ENCODE measurements at regions not wholly inside any gene's neighbourhood (a gene's known extent, or its start where the extent isn't known, plus 50 kb on each side); places are given as distances from the start of the nearest gene placed in this dataset.

DNA sequence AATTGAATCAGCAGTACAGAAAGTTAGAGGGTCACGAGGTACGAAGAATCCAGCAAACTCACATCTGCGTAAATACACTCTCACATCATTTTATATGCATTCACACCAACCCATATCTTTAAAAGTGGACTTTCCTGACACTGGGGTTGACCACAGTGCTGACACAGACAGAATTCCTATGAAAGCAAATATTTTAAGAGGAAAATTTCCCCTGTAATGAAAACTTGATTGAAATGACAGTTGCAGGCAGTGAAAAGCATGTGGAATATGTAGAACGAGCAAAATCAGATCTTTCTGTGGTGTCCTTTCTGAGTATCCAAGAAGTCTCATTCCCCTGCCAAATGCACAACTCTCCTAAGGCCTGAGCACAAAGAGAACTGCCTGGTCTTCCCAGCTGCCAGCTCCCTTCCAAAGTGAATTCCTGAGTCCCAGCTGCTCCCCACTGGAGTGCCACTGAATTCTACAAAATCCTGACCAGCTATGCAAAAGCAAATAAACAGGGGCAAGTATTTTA lies 50.5 kb upstream of the FAM9C start (continued):
- TF ChIP-seq ATF2 (tag by site-specific recombination; IDR thresholded peaks at IDR 0.05; ENCODE audit: low read depth) (no peak), ZSCAN30 (tag by site-specific recombination; IDR thresholded peaks at IDR 0.05) (no peak), REST (tag by site-specific recombination; IDR thresholded peaks at IDR 0.05) (no peak), ZNF157 (tag by site-specific recombination; IDR thresholded peaks at IDR 0.05) (no peak), ZFP69B (tag by site-specific recombination; IDR thresholded peaks at IDR 0.05) (no peak), ZFP37 (tag by site-specific recombination; IDR thresholded peaks at IDR 0.05) (no peak), ZNF530 (tag by site-specific recombination; IDR thresholded peaks at IDR 0.05; ENCODE audit: low read depth) (no peak), ZNF423 (tag by site-specific recombination; IDR thresholded peaks at IDR 0.05) (no peak), REPIN1 (tag by site-specific recombination; IDR thresholded peaks at IDR 0.05; ENCODE audit: low read depth) (no peak)
- TF ChIP-seq, protein P1, sequence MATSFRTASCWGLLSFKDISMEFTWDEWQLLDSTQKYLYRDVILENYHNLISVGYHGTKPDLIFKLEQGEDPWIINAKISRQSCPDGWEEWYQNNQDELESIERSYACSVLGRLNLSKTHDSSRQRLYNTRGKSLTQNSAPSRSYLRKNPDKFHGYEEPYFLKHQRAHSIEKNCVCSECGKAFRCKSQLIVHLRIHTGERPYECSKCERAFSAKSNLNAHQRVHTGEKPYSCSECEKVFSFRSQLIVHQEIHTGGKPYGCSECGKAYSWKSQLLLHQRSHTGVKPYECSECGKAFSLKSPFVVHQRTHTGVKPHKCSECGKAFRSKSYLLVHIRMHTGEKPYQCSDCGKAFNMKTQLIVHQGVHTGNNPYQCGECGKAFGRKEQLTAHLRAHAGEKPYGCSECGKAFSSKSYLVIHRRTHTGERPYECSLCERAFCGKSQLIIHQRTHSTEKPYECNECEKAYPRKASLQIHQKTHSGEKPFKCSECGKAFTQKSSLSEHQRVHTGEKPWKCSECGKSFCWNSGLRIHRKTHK (tag by site-specific recombination; IDR thresholded peaks at IDR 0.05): no peak

- ChIA-PET POLR2A (no interaction called here), CTCF (interaction anchor here (0.7 kb wide), 1 partner anchor 220 kb away, joined by 3 read pairs; no protein-coding TSS in a partner anchor)
- TF ChIP-seq, protein P2, sequence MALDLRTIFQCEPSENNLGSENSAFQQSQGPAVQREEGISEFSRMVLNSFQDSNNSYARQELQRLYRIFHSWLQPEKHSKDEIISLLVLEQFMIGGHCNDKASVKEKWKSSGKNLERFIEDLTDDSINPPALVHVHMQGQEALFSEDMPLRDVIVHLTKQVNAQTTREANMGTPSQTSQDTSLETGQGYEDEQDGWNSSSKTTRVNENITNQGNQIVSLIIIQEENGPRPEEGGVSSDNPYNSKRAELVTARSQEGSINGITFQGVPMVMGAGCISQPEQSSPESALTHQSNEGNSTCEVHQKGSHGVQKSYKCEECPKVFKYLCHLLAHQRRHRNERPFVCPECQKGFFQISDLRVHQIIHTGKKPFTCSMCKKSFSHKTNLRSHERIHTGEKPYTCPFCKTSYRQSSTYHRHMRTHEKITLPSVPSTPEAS (tag by site-specific recombination; IDR thresholded peaks at IDR 0.05): no peak
- peaks cover 17% of the 10 kb centered on the region for H3K4me1 ChIP-seq (ENCODE audit: control insufficient read depth, insufficient read depth, low read length)
- H3K4me3 ChIP-seq (ENCODE audit: low read depth, low read length): no peak overlapping the region
- H3K36me3 ChIP-seq (ENCODE audit: control insufficient read depth in 2 of 2, insufficient read depth in 1 of 2, low read length in 2 of 2): no peaks in the 10 kb centered on the region
- no peaks in the 10 kb centered on the region for H3K9me3 ChIP-seq (ENCODE audit: control insufficient read depth, insufficient read depth, low read depth, low read length)
- no peak overlapping the region for H3K27ac ChIP-seq (ENCODE audit: extremely low read depth, low read depth, low read length)
These were observed 50.0 kb upstream of the FAM9C start for GRCh38 chrX:13094374-13094773.
